Activated T-cell treated with anti-CD3 and anti-CD28 coated beads for 4 hours (primary cell): ENCODE measurements at regions not wholly inside any gene's neighbourhood (a gene's known extent, or its start where the extent isn't known, plus 50 kb on each side); places are given as distances from the start of the nearest gene placed in this dataset.
"Not testable (repeated sequence)": the region's sequence is repeated elsewhere in the genome, so short reads cannot be mapped to it uniquely, and the experiment has no call there.

ENCODE experiments used
- DNase-seq: peaks from one replicate; pipeline ENCODE4 v3.0.0-alpha.2; 2020

- DNase-seq, result no peak
Observed at GRCh38 chr20:53789989-53790675, 196.5 kb upstream of the ZNF217 start.

- DNase-seq, result no peak
Observed at GRCh38 chr20:53788253-53789022, 194.8 kb upstream of the ZNF217 start.

GRCh38 chr20:53787491-53787931 is 193.9 kb upstream of the ZNF217 start:
- not testable (repeated sequence) for DNase-seq

- no peak for DNase-seq
Observed at GRCh38 chr20:53786445-53787267, 193.0 kb upstream of the ZNF217 start.

- DNase-seq, result no peak
Observed at GRCh38 chr20:53786071-53786444, 192.4 kb upstream of the ZNF217 start.

GRCh38 chr20:53785320-53785719 is 191.7 kb upstream of the ZNF217 start:
- DNase-seq, result no peak

GRCh38 chr20:53783768-53784167 is 190.1 kb upstream of the ZNF217 start:
- no peak for DNase-seq

- DNase-seq, result no peak
Observed at GRCh38 chr20:53782612-53783246, 189.1 kb upstream of the ZNF217 start.

GRCh38 chr20:53779822-53780221 is 186.2 kb upstream of the ZNF217 start:
- DNase-seq, result no peak

GRCh38 chr20:53778736-53779135 is 185.1 kb upstream of the ZNF217 start:
- no peak for DNase-seq

GRCh38 chr20:53778041-53778516 is 184.4 kb upstream of the ZNF217 start:
- no peak for DNase-seq

- DNase-seq, result not testable (repeated sequence)
Observed at GRCh38 chr20:53777402-53777801, 183.8 kb upstream of the ZNF217 start.

- DNase-seq, result no peak
Observed at GRCh38 chr20:53776858-53777257, 183.2 kb upstream of the ZNF217 start.

GRCh38 chr20:53774461-53775203 is 181.0 kb upstream of the ZNF217 start:
- DNase-seq, result no peak

- DNase-seq, result no peak
Observed at GRCh38 chr20:53773792-53774401, 180.3 kb upstream of the ZNF217 start.

GRCh38 chr20:53773066-53773791 is 179.6 kb upstream of the ZNF217 start:
- DNase-seq, result not testable (repeated sequence)

- no peak for DNase-seq
Observed at GRCh38 chr20:53769041-53769440, 175.4 kb upstream of the ZNF217 start.

GRCh38 chr20:53768329-53768728 is 174.7 kb upstream of the ZNF217 start:
- no peak for DNase-seq

GRCh38 chr20:53767206-53767930 is 173.7 kb upstream of the ZNF217 start:
- DNase-seq, result no peak

GRCh38 chr20:53764415-53764800 is 170.8 kb upstream of the ZNF217 start:
- no peak for DNase-seq
